ENCODE measurements at regions not wholly inside any gene's neighbourhood (a gene's known extent, or its start where the extent isn't known, plus 50 kb on each side); places are given as distances from the start of the nearest gene placed in this dataset.

DNA sequence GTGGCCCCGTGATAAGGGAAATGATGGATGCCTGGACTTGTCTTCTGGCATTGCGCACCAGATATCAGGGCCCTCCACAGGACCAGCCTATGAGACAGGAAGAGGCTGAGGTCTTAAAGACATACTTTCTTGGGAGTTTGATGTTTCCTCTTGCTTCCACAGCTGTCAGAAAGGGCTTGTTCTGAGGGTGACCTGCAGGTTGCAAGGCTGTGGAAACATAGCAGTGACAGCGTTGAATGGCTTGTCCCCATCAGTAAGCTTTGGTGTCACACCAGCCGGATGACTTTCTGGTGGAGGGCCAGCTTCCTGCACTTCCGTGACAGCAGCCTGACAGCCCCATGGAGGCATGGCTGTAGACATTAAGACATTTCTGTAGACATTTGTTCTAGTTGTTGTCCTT lies 143.2 kb downstream of the C9orf152 start:
- Mint-ChIP-seq H3K9me3 (ENCODE audit: unreplicated experiment) (no peaks in the 10 kb centered on the region), H3K27ac (ENCODE audit: unreplicated experiment) (no peak overlapping the region), H3K4me3 (ENCODE audit: unreplicated experiment) (no peak overlapping the region), H3K4me1 (ENCODE audit: unreplicated experiment) (peaks cover 37% of the 10 kb centered on the region), H3K27me3 (ENCODE audit: unreplicated experiment) (no peaks in the 10 kb centered on the region), H3K36me3 (ENCODE audit: unreplicated experiment) (peaks cover 2% of the 10 kb centered on the region)
- DNase-seq (ENCODE audit: extremely low spot score, unreplicated experiment) = no peak
- TF ChIP-seq, protein P1, sequence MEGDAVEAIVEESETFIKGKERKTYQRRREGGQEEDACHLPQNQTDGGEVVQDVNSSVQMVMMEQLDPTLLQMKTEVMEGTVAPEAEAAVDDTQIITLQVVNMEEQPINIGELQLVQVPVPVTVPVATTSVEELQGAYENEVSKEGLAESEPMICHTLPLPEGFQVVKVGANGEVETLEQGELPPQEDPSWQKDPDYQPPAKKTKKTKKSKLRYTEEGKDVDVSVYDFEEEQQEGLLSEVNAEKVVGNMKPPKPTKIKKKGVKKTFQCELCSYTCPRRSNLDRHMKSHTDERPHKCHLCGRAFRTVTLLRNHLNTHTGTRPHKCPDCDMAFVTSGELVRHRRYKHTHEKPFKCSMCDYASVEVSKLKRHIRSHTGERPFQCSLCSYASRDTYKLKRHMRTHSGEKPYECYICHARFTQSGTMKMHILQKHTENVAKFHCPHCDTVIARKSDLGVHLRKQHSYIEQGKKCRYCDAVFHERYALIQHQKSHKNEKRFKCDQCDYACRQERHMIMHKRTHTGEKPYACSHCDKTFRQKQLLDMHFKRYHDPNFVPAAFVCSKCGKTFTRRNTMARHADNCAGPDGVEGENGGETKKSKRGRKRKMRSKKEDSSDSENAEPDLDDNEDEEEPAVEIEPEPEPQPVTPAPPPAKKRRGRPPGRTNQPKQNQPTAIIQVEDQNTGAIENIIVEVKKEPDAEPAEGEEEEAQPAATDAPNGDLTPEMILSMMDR (IDR thresholded peaks at IDR 0.05) = no peak

DNA sequence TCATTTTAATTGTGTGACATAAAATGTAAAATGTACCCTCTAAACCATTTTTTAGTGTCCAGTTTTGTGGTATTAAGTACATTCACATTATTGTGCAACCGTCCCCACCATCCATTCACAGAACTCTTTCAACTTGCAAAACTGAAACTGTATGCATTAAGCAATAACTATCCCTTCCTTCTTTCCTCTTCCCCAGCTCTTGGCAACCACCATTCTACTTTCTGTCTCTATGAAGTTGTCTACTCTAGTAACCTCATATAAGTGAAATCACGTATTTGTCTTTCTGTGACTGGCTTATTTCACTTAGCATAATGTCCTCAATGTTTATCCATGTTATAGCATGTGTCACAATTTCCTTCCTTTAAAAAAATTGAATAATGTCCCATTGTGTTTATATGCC lies 142.4 kb downstream of the C9orf152 start:
- no peaks in the 10 kb centered on the region for H3K9me3 Mint-ChIP-seq (ENCODE audit: unreplicated experiment)
- DNase-seq (ENCODE audit: extremely low spot score, unreplicated experiment) = no peak
- peaks cover 2% of the 10 kb centered on the region for H3K36me3 Mint-ChIP-seq (ENCODE audit: unreplicated experiment)
- H3K4me1 Mint-ChIP-seq (ENCODE audit: unreplicated experiment) = peaks cover 36% of the 10 kb centered on the region
- H3K27ac Mint-ChIP-seq (ENCODE audit: unreplicated experiment) = no peak overlapping the region
- TF ChIP-seq, protein P1 (IDR thresholded peaks at IDR 0.05) = no peak
- no peak overlapping the region for H3K4me3 Mint-ChIP-seq (ENCODE audit: unreplicated experiment)
- no peaks in the 10 kb centered on the region for H3K27me3 Mint-ChIP-seq (ENCODE audit: unreplicated experiment)

DNA sequence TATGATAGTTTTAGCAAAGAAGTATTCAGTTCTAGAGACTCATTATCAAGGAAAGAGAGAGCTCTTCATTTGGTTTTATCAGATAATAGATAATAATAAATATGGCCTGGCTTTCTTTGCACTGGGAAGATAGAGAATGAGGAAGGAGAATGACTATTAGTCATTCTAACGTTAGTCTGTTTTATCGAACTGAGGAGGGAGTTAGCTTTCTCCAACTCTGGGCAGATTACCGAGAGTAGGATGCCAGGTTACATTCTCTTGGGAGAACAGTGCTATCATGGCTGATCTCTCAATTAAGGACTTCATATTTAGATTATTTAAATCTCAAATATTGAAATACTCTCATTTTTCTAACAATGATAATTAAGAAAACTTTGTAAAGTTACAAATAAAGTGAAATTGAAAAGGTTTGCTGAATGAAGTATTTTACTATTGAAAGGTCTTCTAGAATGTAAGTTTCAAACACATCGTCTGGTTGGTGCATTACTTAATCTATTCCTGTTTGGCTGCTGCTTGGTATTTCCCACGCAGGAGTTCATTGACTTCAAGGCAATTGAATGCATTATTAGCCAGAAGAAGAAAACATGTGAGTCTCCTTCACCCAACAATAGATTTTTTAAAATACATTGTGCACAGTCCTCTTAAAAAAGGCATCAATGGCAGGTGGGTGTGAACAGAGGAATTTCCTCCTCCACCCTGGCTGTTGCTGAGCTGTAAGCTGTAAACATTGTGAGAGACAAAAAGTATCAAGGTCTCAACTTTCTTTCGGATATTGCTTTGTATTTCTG lies 140.8 kb downstream of the C9orf152 start:
- no peak overlapping the region for H3K27ac Mint-ChIP-seq (ENCODE audit: unreplicated experiment)
- peaks cover 5% of the 10 kb centered on the region for H3K36me3 Mint-ChIP-seq (ENCODE audit: unreplicated experiment)
- no peaks in the 10 kb centered on the region for H3K27me3 Mint-ChIP-seq (ENCODE audit: unreplicated experiment)
- no peaks in the 10 kb centered on the region for H3K9me3 Mint-ChIP-seq (ENCODE audit: unreplicated experiment)
- TF ChIP-seq, protein P1 (IDR thresholded peaks at IDR 0.05) = no peak
- no peak for DNase-seq (ENCODE audit: extremely low spot score, unreplicated experiment)
- peaks cover 43% of the 10 kb centered on the region for H3K4me1 Mint-ChIP-seq (ENCODE audit: unreplicated experiment)
- no peak overlapping the region for H3K4me3 Mint-ChIP-seq (ENCODE audit: unreplicated experiment)

DNA sequence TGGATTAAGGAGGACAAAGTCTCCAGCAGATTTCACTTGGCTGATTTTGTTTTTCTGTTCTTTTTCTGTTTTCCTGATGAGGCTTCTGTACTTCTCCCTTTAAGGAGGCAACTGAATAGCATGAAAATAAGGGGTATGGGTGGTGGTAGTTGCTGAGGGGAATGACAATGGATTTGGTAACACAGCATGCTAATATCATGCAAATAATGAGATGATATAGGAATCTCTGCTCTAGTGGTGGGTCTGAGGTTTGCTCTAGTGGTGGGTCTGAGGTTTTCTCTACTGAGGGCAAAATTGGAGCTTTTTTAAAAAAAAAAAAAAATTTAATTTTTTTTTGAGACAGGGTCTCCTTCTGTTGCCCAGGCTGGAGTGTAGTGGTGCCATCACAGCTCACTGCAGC lies 139.7 kb downstream of the C9orf152 start:
- Mint-ChIP-seq H3K36me3 (ENCODE audit: unreplicated experiment) (peaks cover 5% of the 10 kb centered on the region), H3K27ac (ENCODE audit: unreplicated experiment) (peak overlapping the region; percentile 74), H3K4me3 (ENCODE audit: unreplicated experiment) (no peak overlapping the region), H3K9me3 (ENCODE audit: unreplicated experiment) (no peaks in the 10 kb centered on the region), H3K4me1 (ENCODE audit: unreplicated experiment) (peaks cover 49% of the 10 kb centered on the region), H3K27me3 (ENCODE audit: unreplicated experiment) (no peaks in the 10 kb centered on the region)
- TF ChIP-seq, protein P1 (IDR thresholded peaks at IDR 0.05) = no peak
- DNase-seq (ENCODE audit: extremely low spot score, unreplicated experiment) = no peak

DNA sequence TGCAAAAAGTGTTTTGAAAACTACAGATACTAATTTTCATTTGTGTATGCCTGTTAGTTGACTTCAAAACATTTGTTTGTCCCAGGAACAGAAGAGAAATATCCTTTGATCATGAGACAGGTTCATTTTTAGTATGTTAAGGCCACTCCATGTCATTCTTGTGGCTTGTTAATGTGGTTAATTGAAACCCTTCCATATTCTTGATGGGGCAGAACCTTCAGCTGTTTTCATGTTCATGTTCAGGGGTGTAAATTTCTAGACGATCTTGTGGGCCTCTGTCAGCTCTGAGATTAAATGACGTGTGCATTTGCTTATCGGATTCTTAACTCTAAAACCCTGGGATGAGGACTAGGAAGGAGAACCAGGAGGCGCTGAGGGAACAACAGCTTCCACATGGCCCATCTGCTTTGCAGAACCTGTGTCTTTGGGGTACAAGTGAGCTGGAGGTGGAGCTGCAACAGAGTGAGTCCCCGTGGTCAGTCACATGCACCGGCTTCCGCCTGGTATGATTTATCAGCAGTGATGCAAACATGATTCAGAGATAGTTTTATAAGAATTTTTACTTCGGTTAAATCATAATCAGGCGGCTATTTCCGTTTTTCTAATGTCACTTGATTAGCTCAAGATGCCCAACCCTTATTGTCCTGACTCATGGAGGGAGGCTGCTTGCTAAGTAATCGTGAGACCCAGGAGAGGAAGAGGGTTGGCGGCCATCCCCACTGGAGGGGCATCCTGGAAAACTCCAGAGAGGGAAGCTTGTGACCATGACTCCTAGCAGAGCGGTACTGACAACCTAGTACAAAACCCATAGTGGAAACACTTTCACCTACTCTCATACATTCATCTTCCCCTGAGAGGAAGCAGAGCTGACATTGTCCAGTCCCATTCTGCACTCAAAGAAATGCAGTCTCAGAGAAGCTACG lies 138.4 kb downstream of the C9orf152 start:
- Mint-ChIP-seq H3K27ac (ENCODE audit: unreplicated experiment) (peak overlapping the region; percentile 88), H3K36me3 (ENCODE audit: unreplicated experiment) (peaks cover 5% of the 10 kb centered on the region), H3K9me3 (ENCODE audit: unreplicated experiment) (no peaks in the 10 kb centered on the region), H3K4me1 (ENCODE audit: unreplicated experiment) (peaks cover 55% of the 10 kb centered on the region), H3K27me3 (ENCODE audit: unreplicated experiment) (no peaks in the 10 kb centered on the region), H3K4me3 (ENCODE audit: unreplicated experiment) (no peak overlapping the region)
- DNase-seq (ENCODE audit: extremely low spot score, unreplicated experiment) = no peak
- TF ChIP-seq, protein P1 (IDR thresholded peaks at IDR 0.05) = no peak

Data from osteocyte (in vitro differentiated cells).